ENCODE measurements at regions not wholly inside any gene's neighbourhood (a gene's known extent, or its start where the extent isn't known, plus 50 kb on each side); places are given as distances from the start of the nearest gene placed in this dataset.

GRCh38 chr6:137767465-137767864, 99.6 kb upstream of the TNFAIP3 start:
- H3K27ac ChIP-seq (ENCODE audit: insufficient read depth, low read length) = no peak overlapping the region
- H2BK20ac ChIP-seq (ENCODE audit: low read depth, low read length) = no peak overlapping the region
- no peak for ATAC-seq (ENCODE audit: low read depth)
- no peak overlapping the region for H3K4ac ChIP-seq (ENCODE audit: low read depth, low read length)
- no peaks in the 10 kb centered on the region for H3K27me3 ChIP-seq (ENCODE audit: control insufficient read depth, insufficient read depth, low read length)
- H3K23ac ChIP-seq (ENCODE audit: low read depth, low read length) = no peak overlapping the region
- CTCF ChIA-PET = no interaction called here
- no peak overlapping the region for H2BK120ac ChIP-seq (ENCODE audit: low read depth, low read length)
- no peaks in the 10 kb centered on the region for H3K9me1 ChIP-seq (ENCODE audit: insufficient read depth, low read length)
- H3K4me1 ChIP-seq (ENCODE audit: control insufficient read depth, insufficient read depth, low read length) = peaks cover 11% of the 10 kb centered on the region; the same call in 1 of the 2 replicates
- in situ Hi-C loops (cut with MboI; ENCODE audit: low sequenced_read_pairs) = no loop called here
- H3K9me3 ChIP-seq (ENCODE audit: control insufficient read depth, insufficient read depth, low read length) = no peaks in the 10 kb centered on the region
- peak overlapping the region; percentile 69 for H2BK5ac ChIP-seq (ENCODE audit: low read depth, low read length, poor library complexity, severe bottlenecking)
- H3K18ac ChIP-seq (ENCODE audit: low read depth, low read length) = no peak overlapping the region
- H3K9ac ChIP-seq (ENCODE audit: low read depth, low read length) = no peak overlapping the region
- H3K14ac ChIP-seq (replicated peaks; ENCODE audit: low read depth, low read length) = no peak overlapping the region
- H3K36me3 ChIP-seq (ENCODE audit: control insufficient read depth, insufficient read depth, low read length) = no peaks in the 10 kb centered on the region
- no peaks in the 10 kb centered on the region for H3K79me1 ChIP-seq (ENCODE audit: low read depth in 1 of 2, low read length in 2 of 2)
- dilution Hi-C loops (cut with HindIII; ENCODE audit: low sequenced_read_pairs, unreplicated experiment) = no loop called here
- no peak overlapping the region for H2AK9ac ChIP-seq (replicated peaks; ENCODE audit: low read depth, low read length, poor library complexity)
- H4K91ac ChIP-seq (ENCODE audit: insufficient read depth, low read depth, low read length) = no peak overlapping the region
- no peak overlapping the region for H3K56ac ChIP-seq (ENCODE audit: extremely low read depth, insufficient read depth, low read length)
- BruUV-seq (replicated peaks) = no TSS peak
- no peak for DNase-seq
- H4K20me1 ChIP-seq (ENCODE audit: insufficient read depth, low read length) = no peaks in the 10 kb centered on the region
- no CpG with 5 or more reads among the region's 2 CpGs for WGBS, 2 experiments (ENCODE audit: extremely low coverage in 2 of 2, insufficient read length in 1 of 2)
- H3K4me2 ChIP-seq (ENCODE audit: low read depth, low read length) = no peak overlapping the region
- intact Hi-C loops (cut with micrococcal nuclease) = loop anchor here (5.0 kb wide), 1 partner anchor 35 kb away; no protein-coding TSS in a partner anchor
- no peak overlapping the region for H4K5ac ChIP-seq (ENCODE audit: low read depth, low read length)
- POLR2A ChIA-PET (ENCODE audit: unreplicated experiment) = no interaction called here
- no peak overlapping the region for H4K8ac ChIP-seq (ENCODE audit: low read depth in 2 of 2, low read length in 2 of 2)
- no peak overlapping the region for H3K4me3 ChIP-seq (ENCODE audit: insufficient read depth, low read depth, low read length)
- TF ChIP-seq NFE2L2 (IDR thresholded peaks at IDR 0.05; ENCODE audit: low read depth, low read length) = no peak
- H2AFZ ChIP-seq (replicated peaks; ENCODE audit: low read length, poor library complexity) = no peak overlapping the region
- H2AK5ac ChIP-seq (ENCODE audit: low read depth, low read length) = no peak overlapping the region
- H2BK15ac ChIP-seq (ENCODE audit: low read depth, low read length) = no peak overlapping the region
